ENCODE measurements at regions not wholly inside any gene's neighbourhood (a gene's known extent, or its start where the extent isn't known, plus 50 kb on each side); places are given as distances from the start of the nearest gene placed in this dataset.

DNA sequence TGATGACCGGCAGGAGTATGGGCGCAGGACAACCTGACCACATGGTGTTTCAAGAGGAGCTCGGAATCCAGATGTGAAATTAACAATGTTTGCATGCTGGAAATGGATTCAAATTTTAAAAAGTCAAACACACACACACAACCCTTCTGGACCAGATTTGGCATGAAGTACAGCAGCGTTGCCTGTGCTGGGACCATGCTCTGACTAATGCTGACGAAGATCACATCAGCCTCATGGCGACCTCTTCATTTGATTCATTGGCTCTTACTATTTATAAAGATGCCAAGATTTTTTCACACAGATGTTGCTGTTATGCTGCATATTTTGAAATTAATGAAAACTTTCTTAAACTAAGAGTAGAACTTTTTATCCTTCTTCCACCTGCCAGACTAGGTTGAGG, 926.6 kb upstream of the TMEM132C start:
- ChIA-PET POLR2A (no interaction called here), CTCF (interaction anchor here (1.1 kb wide), 1 partner anchor 231 kb away, joined by 4 read pairs; no protein-coding TSS in a partner anchor)
- Mint-ChIP-seq H3K9me3 (ENCODE audit: unreplicated experiment) (no peaks in the 10 kb centered on the region), H3K4me3 (ENCODE audit: unreplicated experiment) (no peak overlapping the region), H3K27me3 (ENCODE audit: insufficient read depth, unreplicated experiment) (no peaks in the 10 kb centered on the region), H3K27ac (ENCODE audit: low read depth, unreplicated experiment) (no peak overlapping the region), H3K4me1 (ENCODE audit: insufficient read depth, unreplicated experiment) (peaks cover 5% of the 10 kb centered on the region), H3K36me3 (ENCODE audit: insufficient read depth, unreplicated experiment) (no peaks in the 10 kb centered on the region)
- intact Hi-C loops (cut with micrococcal nuclease) = no loop called here
- no TSS peak for BruUV-seq (replicated peaks)
- TF ChIP-seq, protein P1, sequence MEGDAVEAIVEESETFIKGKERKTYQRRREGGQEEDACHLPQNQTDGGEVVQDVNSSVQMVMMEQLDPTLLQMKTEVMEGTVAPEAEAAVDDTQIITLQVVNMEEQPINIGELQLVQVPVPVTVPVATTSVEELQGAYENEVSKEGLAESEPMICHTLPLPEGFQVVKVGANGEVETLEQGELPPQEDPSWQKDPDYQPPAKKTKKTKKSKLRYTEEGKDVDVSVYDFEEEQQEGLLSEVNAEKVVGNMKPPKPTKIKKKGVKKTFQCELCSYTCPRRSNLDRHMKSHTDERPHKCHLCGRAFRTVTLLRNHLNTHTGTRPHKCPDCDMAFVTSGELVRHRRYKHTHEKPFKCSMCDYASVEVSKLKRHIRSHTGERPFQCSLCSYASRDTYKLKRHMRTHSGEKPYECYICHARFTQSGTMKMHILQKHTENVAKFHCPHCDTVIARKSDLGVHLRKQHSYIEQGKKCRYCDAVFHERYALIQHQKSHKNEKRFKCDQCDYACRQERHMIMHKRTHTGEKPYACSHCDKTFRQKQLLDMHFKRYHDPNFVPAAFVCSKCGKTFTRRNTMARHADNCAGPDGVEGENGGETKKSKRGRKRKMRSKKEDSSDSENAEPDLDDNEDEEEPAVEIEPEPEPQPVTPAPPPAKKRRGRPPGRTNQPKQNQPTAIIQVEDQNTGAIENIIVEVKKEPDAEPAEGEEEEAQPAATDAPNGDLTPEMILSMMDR (IDR thresholded peaks at IDR 0.05; ENCODE audit: unreplicated experiment) = no peak
- no peak for DNase-seq (ENCODE audit: unreplicated experiment)

DNA sequence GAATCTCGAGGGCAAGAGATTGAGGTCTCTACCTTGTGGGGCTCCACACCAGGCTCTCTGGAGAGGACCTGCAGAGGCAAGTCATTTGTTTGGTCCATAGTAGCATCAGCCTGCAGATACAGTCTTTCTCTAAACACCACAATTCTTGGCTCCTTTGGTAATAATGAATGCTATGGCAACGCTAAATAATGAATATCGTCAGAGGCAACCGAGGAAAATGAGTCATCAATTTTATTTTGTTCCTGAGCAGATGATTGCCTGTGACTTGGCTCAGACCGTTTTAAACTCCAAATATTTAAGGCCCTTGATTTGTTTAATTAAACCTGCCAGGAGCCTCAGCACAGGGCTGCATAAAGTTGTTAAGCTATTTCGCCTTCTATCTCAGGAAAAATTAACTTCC, 924.1 kb upstream of the TMEM132C start:
- H3K27ac Mint-ChIP-seq (ENCODE audit: low read depth, unreplicated experiment) = no peak overlapping the region
- no peaks in the 10 kb centered on the region for H3K4me1 Mint-ChIP-seq (ENCODE audit: insufficient read depth, unreplicated experiment)
- intact Hi-C loops (cut with micrococcal nuclease) = no loop called here
- TF ChIP-seq, protein P1 (IDR thresholded peaks at IDR 0.05; ENCODE audit: unreplicated experiment) = no peak
- peaks cover 7% of the 10 kb centered on the region for H3K27me3 Mint-ChIP-seq (ENCODE audit: insufficient read depth, unreplicated experiment)
- CTCF ChIA-PET = interaction anchor here (1.5 kb wide), 1 partner anchor 559 kb away, joined by 3 read pairs; no protein-coding TSS in a partner anchor
- POLR2A ChIA-PET = no interaction called here
- no peaks in the 10 kb centered on the region for H3K36me3 Mint-ChIP-seq (ENCODE audit: insufficient read depth, unreplicated experiment)
- H3K4me3 Mint-ChIP-seq (ENCODE audit: unreplicated experiment) = no peak overlapping the region
- no TSS peak for BruUV-seq (replicated peaks)
- no peak for DNase-seq (ENCODE audit: unreplicated experiment)
- H3K9me3 Mint-ChIP-seq (ENCODE audit: unreplicated experiment) = peaks cover 18% of the 10 kb centered on the region

DNA sequence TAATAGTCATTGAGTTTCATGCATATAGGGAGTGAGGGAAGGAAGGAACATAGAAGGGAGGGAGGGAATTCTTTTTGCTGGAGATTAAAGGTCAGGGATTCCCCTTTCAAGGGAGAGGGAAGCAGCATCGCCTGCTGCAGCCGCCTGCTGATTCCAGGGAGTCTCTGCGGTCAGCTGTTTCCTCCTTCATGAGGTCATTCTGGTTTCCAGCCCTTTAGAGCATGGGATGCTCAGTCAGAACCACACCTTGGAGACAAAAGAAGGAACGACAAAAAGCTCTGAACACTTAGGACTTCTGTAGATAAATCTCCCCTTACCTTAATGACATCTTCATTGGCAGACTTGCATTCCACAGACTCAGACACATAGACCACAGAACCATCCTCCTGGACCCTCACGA, 923.0 kb upstream of the TMEM132C start:
- H3K27ac Mint-ChIP-seq (ENCODE audit: low read depth, unreplicated experiment) = no peak overlapping the region
- BruUV-seq (replicated peaks) = no TSS peak

DNA sequence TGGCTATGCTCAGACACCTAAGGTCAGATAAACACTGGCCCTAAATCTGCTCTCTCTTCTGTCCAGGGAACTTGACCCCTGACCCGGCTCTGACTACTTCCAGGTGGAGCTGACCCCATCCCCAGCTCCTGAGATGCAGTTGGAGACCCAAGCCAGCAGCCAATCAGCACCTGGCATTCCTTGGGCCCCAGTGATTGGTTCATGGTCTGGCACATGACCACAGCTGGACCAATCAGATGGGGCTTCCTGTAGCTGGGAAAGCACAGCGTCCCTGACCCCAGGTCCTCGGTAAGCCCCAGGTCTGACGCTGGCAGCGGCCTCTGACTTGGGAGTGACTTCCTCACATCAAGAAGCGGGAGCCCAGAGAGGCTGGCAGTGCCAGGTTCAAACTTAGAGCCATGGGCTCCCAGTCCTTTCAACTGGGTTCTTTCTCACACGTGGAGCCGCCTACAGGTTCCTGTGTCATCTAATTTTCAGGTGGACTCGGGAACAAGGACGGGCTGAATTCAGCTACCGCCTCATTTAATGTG, 915.4 kb upstream of the TMEM132C start:
- TF ChIP-seq, protein P1 (IDR thresholded peaks at IDR 0.05; ENCODE audit: unreplicated experiment) = no peak
- CTCF ChIA-PET = interaction anchor here (1.7 to 2.1 kb wide), 2 partner anchors 12 to 243 kb away, joined by 6 to 7 read pairs; no protein-coding TSS in a partner anchor
- Mint-ChIP-seq H3K27ac (ENCODE audit: low read depth, unreplicated experiment) (no peak overlapping the region), H3K36me3 (ENCODE audit: insufficient read depth, unreplicated experiment) (no peaks in the 10 kb centered on the region), H3K4me3 (ENCODE audit: unreplicated experiment) (no peak overlapping the region), H3K27me3 (ENCODE audit: insufficient read depth, unreplicated experiment) (peaks cover 7% of the 10 kb centered on the region), H3K9me3 (ENCODE audit: unreplicated experiment) (peaks cover 11% of the 10 kb centered on the region), H3K4me1 (ENCODE audit: insufficient read depth, unreplicated experiment) (no peaks in the 10 kb centered on the region)
- POLR2A ChIA-PET = no interaction called here
- BruUV-seq (replicated peaks) = no TSS peak
- DNase-seq (ENCODE audit: unreplicated experiment) = no peak
- intact Hi-C loops (cut with micrococcal nuclease) = no loop called here

More for the DNA sequence above, 923.0 kb upstream of the TMEM132C start:
- intact Hi-C loops (cut with micrococcal nuclease) = no loop called here
- H3K27me3 Mint-ChIP-seq (ENCODE audit: insufficient read depth, unreplicated experiment) = peaks cover 7% of the 10 kb centered on the region
- no peaks in the 10 kb centered on the region for H3K36me3 Mint-ChIP-seq (ENCODE audit: insufficient read depth, unreplicated experiment)
- peaks cover 18% of the 10 kb centered on the region for H3K9me3 Mint-ChIP-seq (ENCODE audit: unreplicated experiment)
- TF ChIP-seq, protein P1 (IDR thresholded peaks at IDR 0.05; ENCODE audit: unreplicated experiment) = no peak
- POLR2A ChIA-PET = no interaction called here
- H3K4me1 Mint-ChIP-seq (ENCODE audit: insufficient read depth, unreplicated experiment) = no peaks in the 10 kb centered on the region
- H3K4me3 Mint-ChIP-seq (ENCODE audit: unreplicated experiment) = no peak overlapping the region
- no peak for DNase-seq (ENCODE audit: unreplicated experiment)
- CTCF ChIA-PET = interaction anchor here (1.5 to 1.8 kb wide), 2 partner anchors 11 to 560 kb away, joined by 3 to 5 read pairs; no protein-coding TSS in a partner anchor
